ENCODE measurements at regions not wholly inside any gene's neighbourhood (a gene's known extent, or its start where the extent isn't known, plus 50 kb on each side); places are given as distances from the start of the nearest gene placed in this dataset.

GRCh38 chr18:5059696-5060032 lies 137.4 kb downstream of the AKAIN1 start:
- Histone ChIP-seq H3K4me1 (ENCODE audit: insufficient read depth, poor library complexity, severe bottlenecking) (no peaks in the 10 kb centered on the region), H3K27me3 (ENCODE audit: insufficient read depth, poor library complexity, severe bottlenecking) (no peaks in the 10 kb centered on the region), H3K36me3 (ENCODE audit: low read depth) (no peaks in the 10 kb centered on the region), H3K9me3 (ENCODE audit: severe bottlenecking) (no peaks in the 10 kb centered on the region), H3K4me3 (ENCODE audit: severe bottlenecking) (no peak overlapping the region), H3K27ac (ENCODE audit: poor library complexity, severe bottlenecking) (no peak overlapping the region)
- DNase-seq (ENCODE audit: low spot score) (no peak), ATAC-seq (ENCODE audit: low read depth) (no peak)
- TF ChIP-seq CTCF (IDR thresholded peaks at IDR 0.05; ENCODE audit: poor library complexity, severe bottlenecking): no peak

- H3K27me3 ChIP-seq (ENCODE audit: insufficient read depth, poor library complexity, severe bottlenecking): no peaks in the 10 kb centered on the region
- H3K36me3 ChIP-seq (ENCODE audit: low read depth): no peaks in the 10 kb centered on the region
- DNase-seq (ENCODE audit: low spot score) (no peak), ATAC-seq (ENCODE audit: low read depth) (no peak)
- no peak for TF ChIP-seq CTCF (IDR thresholded peaks at IDR 0.05; ENCODE audit: poor library complexity, severe bottlenecking)
- no peaks in the 10 kb centered on the region for H3K4me1 ChIP-seq (ENCODE audit: insufficient read depth, poor library complexity, severe bottlenecking)
- no peak overlapping the region for H3K27ac ChIP-seq (ENCODE audit: poor library complexity, severe bottlenecking)
- H3K4me3 ChIP-seq (ENCODE audit: severe bottlenecking): no peak overlapping the region
- no peaks in the 10 kb centered on the region for H3K9me3 ChIP-seq (ENCODE audit: severe bottlenecking)
Measured at GRCh38 chr18:5058768-5059695, 138.0 kb downstream of the AKAIN1 start.

GRCh38 chr18:5057386-5058348 lies 139.4 kb downstream of the AKAIN1 start:
- no peaks in the 10 kb centered on the region for H3K9me3 ChIP-seq (ENCODE audit: severe bottlenecking)
- TF ChIP-seq CTCF (IDR thresholded peaks at IDR 0.05; ENCODE audit: poor library complexity, severe bottlenecking): peak; percentile 86
- H3K4me1 ChIP-seq (ENCODE audit: insufficient read depth, poor library complexity, severe bottlenecking): no peaks in the 10 kb centered on the region
- no peaks in the 10 kb centered on the region for H3K36me3 ChIP-seq (ENCODE audit: low read depth)
- no peak overlapping the region for H3K4me3 ChIP-seq (ENCODE audit: severe bottlenecking)
- DNase-seq (ENCODE audit: low spot score) (no peak), ATAC-seq (ENCODE audit: low read depth) (peak; percentile 58; the same call in 1 of the 3 replicates)
- H3K27ac ChIP-seq (ENCODE audit: poor library complexity, severe bottlenecking): no peak overlapping the region
- H3K27me3 ChIP-seq (ENCODE audit: insufficient read depth, poor library complexity, severe bottlenecking): no peaks in the 10 kb centered on the region

GRCh38 chr18:5052491-5052890 lies 144.6 kb downstream of the AKAIN1 start:
- no peak for TF ChIP-seq CTCF (IDR thresholded peaks at IDR 0.05; ENCODE audit: poor library complexity, severe bottlenecking)
- H3K27ac ChIP-seq (ENCODE audit: poor library complexity, severe bottlenecking): no peak overlapping the region

More at GRCh38 chr18:5052491-5052890, 144.6 kb downstream of the AKAIN1 start:
- H3K9me3 ChIP-seq (ENCODE audit: severe bottlenecking): no peaks in the 10 kb centered on the region
- H3K4me1 ChIP-seq (ENCODE audit: insufficient read depth, poor library complexity, severe bottlenecking): no peaks in the 10 kb centered on the region
- no peaks in the 10 kb centered on the region for H3K27me3 ChIP-seq (ENCODE audit: insufficient read depth, poor library complexity, severe bottlenecking)
- DNase-seq (ENCODE audit: low spot score): no peak
- H3K4me3 ChIP-seq (ENCODE audit: severe bottlenecking): no peak overlapping the region
- H3K36me3 ChIP-seq (ENCODE audit: low read depth): no peaks in the 10 kb centered on the region
- ATAC-seq (ENCODE audit: low read depth): no peak

Measured in RWPE2 (cell line).